Neural progenitor cell (in vitro differentiated cells): ENCODE measurements at regions not wholly inside any gene's neighbourhood (a gene's known extent, or its start where the extent isn't known, plus 50 kb on each side); places are given as distances from the start of the nearest gene placed in this dataset.

Source experiments
- CTCF ChIP-seq: fragments of 200-600 bp; sonication (generic); IDR thresholded peaks from 2 replicates; pipeline ENCODE4 v1.5.1; 2017; ENCODE audit warnings: antibody characterized with exemption, mild to moderate bottlenecking
- EZH2 ChIP-seq: fragments of 200-600 bp; sonication (generic); IDR thresholded peaks from 2 replicates; pipeline ENCODE4 v1.6.1; 2017; ENCODE audit warnings: antibody characterized with exemption, mild to moderate bottlenecking, moderate library complexity

GRCh38 chr4:100246697-100247096 is 56.4 kb upstream of the DDIT4L start:
- TF ChIP-seq CTCF: no peak
- no peak for TF ChIP-seq EZH2
